Mesendoderm (in vitro differentiated cells): ENCODE measurements at regions not wholly inside any gene's neighbourhood (a gene's known extent, or its start where the extent isn't known, plus 50 kb on each side); places are given as distances from the start of the nearest gene placed in this dataset.

Source experiments
- DNase-seq: peaks from one replicate; pipeline ENCODE4 v3.0.0; 2013
- H2AK5ac ChIP-seq: 2 replicates; pipeline ENCODE4 v1.6.1; 2013; ENCODE audit warnings: low read length, inconsistent platforms
- H2BK120ac ChIP-seq: 2 replicates; pipeline ENCODE4 v1.6.1; 2013; ENCODE audit warnings: low read depth, mild to moderate bottlenecking, low read length, moderate library complexity, mixed read lengths
- H2BK15ac ChIP-seq: replicated peaks from 2 replicates; pipeline ENCODE4 v1.6.1; 2013; ENCODE audit warnings: low read depth, mild to moderate bottlenecking, moderate library complexity
- H2BK5ac ChIP-seq: 2 replicates; pipeline ENCODE4 v1.6.1; 2013; ENCODE audit warnings: low read length, inconsistent platforms
- H3K18ac ChIP-seq: 2 replicates; pipeline ENCODE4 v1.6.1; 2013; ENCODE audit warnings: mild to moderate bottlenecking, low read length, mixed read lengths
- H3K23ac ChIP-seq: one replicate; pipeline ENCODE4 v1.6.1; 2013; ENCODE audit warnings: low read length
- H3K27ac ChIP-seq: 2 replicates; pipeline ENCODE4 v1.5.1; 2013; ENCODE audit warnings: low read depth, mild to moderate bottlenecking, inconsistent platforms, low read length, moderate library complexity
- H3K27me3 ChIP-seq: 2 replicates; pipeline ENCODE4 v1.6.1; 2013; ENCODE audit warnings: low read length, control low read depth, mild to moderate bottlenecking, inconsistent platforms; ENCODE audit not compliant: insufficient read depth, poor library complexity
- H3K36me3 ChIP-seq: 2 replicates; pipeline ENCODE4 v1.6.1; 2013; ENCODE audit warnings: low read length, inconsistent platforms; ENCODE audit not compliant: control insufficient read depth, insufficient read depth
- H3K4ac ChIP-seq: one replicate; pipeline ENCODE4 v1.6.1; 2013; ENCODE audit warnings: low read depth, mild to moderate bottlenecking, low read length, moderate library complexity
- H3K4me1 ChIP-seq: 2 replicates; pipeline ENCODE4 v1.6.1; 2013; ENCODE audit warnings: low read depth, low read length, inconsistent platforms; ENCODE audit not compliant: control insufficient read depth
- H3K4me2 ChIP-seq: 2 replicates; pipeline ENCODE4 v1.6.1; 2013; ENCODE audit warnings: low read length
- H3K4me3 ChIP-seq: 2 replicates; pipeline ENCODE4 v1.5.1; 2013; ENCODE audit warnings: mild to moderate bottlenecking, low read length
- H3K56ac ChIP-seq: one replicate; pipeline ENCODE4 v1.6.1; 2013; ENCODE audit warnings: low read length
- H3K79me1 ChIP-seq: 2 replicates; pipeline ENCODE4 v1.6.1; 2013; ENCODE audit warnings: low read length, inconsistent platforms
- H3K79me2 ChIP-seq: 2 replicates; pipeline ENCODE4 v1.6.1; 2013; ENCODE audit warnings: mild to moderate bottlenecking, low read length; ENCODE audit not compliant: control insufficient read depth, insufficient read depth
- H3K9ac ChIP-seq: 2 replicates; pipeline ENCODE4 v1.6.1; 2013; ENCODE audit warnings: low read length, inconsistent platforms
- H4K5ac ChIP-seq: one replicate; pipeline ENCODE4 v1.6.1; 2013; ENCODE audit warnings: low read length
- H4K8ac ChIP-seq: one replicate; pipeline ENCODE4 v1.6.1; 2013; ENCODE audit warnings: low read depth, mild to moderate bottlenecking, control low read depth, low read length, moderate library complexity
- WGBS: extraction: QIAGEN DNeasy Blood & Tissue Kit; methylation state at CpG from one replicate; pipeline ENCODE4 v1.1.7; 2013; ENCODE audit warnings: low lambda C conversion rate, missing lambda C conversion rate; ENCODE audit not compliant: insufficient coverage; ENCODE audit errors: extremely low coverage; 5-methylcytosine and 5-hydroxymethylcytosine counted together

GRCh38 chr2:239664216-239664810, 263.5 kb upstream of the HDAC4 start:
- H2BK120ac ChIP-seq, result no peak overlapping the region
- H3K4me3 ChIP-seq, result no peak overlapping the region
- no peak overlapping the region for H2BK5ac ChIP-seq
- no peaks in the 10 kb centered on the region for H3K79me2 ChIP-seq
- H3K9ac ChIP-seq, result no peak overlapping the region
- H3K4me1 ChIP-seq, result no peaks in the 10 kb centered on the region
- H3K4ac ChIP-seq, result no peak overlapping the region
- DNase-seq, result no peak
- no peak overlapping the region for H2BK15ac ChIP-seq
- no peak overlapping the region for H3K23ac ChIP-seq
- H3K27ac ChIP-seq, result no peak overlapping the region
- no peaks in the 10 kb centered on the region for H3K36me3 ChIP-seq
- H3K27me3 ChIP-seq, result no peaks in the 10 kb centered on the region
- no peak overlapping the region for H4K8ac ChIP-seq
- H3K4me2 ChIP-seq, result no peak overlapping the region
- no peak overlapping the region for H3K56ac ChIP-seq
- H3K79me1 ChIP-seq, result no peaks in the 10 kb centered on the region
- H2AK5ac ChIP-seq, result no peak overlapping the region
- no CpG with 5 or more reads among the region's 5 CpGs for WGBS
- H4K5ac ChIP-seq, result no peak overlapping the region
- H3K18ac ChIP-seq, result no peak overlapping the region

DNA sequence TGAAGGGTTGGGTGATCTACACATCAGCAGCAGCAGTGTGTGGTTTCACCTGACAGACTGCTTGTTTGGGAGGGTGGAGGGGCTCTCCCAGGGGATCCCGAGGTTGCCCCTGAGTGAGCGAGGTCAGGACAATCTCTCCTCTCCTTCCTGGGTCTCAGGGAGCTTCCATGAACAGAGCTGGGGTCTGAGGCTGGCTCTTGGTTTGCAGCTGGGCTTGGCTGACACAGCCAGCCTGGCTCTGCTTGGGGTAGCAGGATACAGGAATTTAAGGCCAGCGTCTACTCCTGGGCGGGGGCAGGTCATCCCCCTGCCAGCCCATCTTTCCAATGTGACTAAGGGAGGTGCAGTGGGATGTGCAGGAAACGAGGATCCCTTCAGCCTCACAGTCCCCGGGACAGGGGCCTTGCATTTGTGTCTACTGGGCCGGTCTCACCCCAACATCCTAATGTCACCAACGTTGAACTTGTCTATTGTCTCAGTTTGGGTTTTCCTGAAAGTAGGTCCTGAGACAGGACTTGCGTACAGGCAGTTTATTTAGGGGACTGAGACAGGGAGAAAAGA, 262.6 kb upstream of the HDAC4 start:
- no peak overlapping the region for H3K4ac ChIP-seq
- no CpG with 5 or more reads among the region's 9 CpGs for WGBS
- no peak for DNase-seq

DNA sequence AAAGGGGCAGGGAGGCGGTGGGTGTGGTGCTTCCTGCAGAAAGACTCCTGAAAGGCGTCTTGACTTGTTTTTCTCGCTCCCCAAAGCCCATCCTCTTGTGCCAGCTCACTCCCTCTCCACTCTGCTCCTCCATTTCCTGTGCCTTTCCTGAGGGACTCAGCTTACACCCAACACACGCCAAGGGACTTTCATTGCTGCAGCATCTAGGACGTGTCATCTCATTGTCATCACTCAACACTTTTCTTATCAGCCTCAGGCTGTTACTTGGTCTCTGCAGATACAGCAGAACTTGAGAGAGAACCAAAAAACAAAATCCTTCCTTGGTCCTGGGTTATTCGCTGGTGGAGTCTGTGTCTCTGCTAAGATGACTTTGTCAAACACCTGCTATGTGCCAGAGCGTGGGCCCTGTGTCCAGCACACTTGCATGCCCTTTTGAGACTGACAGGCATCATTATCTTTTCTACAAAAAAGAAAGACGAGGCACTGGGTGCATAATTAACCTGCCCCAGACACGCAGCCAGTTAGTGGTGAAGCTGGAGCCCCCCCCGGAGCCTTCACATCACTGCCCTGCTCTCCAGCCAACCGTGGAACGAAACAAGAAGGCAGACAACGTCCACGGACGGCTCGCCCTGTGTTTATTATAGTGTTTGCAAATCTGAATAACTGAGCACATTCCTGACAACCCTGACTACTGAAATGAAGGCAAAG, 261.7 kb upstream of the HDAC4 start:
- no peaks in the 10 kb centered on the region for H3K36me3 ChIP-seq
- H3K79me2 ChIP-seq, result no peaks in the 10 kb centered on the region
- H2BK5ac ChIP-seq, result no peak overlapping the region
- no peak overlapping the region for H3K56ac ChIP-seq
- DNase-seq, result peak; percentile 13
- no peak overlapping the region for H2AK5ac ChIP-seq
- H3K9ac ChIP-seq, result no peak overlapping the region
- no peaks in the 10 kb centered on the region for H3K27me3 ChIP-seq
- H2BK120ac ChIP-seq, result no peak overlapping the region
- no peak overlapping the region for H2BK15ac ChIP-seq
- H4K8ac ChIP-seq, result no peak overlapping the region
- WGBS, result no CpG with 5 or more reads among the region's 16 CpGs
- no peaks in the 10 kb centered on the region for H3K4me1 ChIP-seq
- no peak overlapping the region for H4K5ac ChIP-seq
- H3K4me3 ChIP-seq, result no peak overlapping the region
- no peak overlapping the region for H3K4ac ChIP-seq
- H3K79me1 ChIP-seq, result no peaks in the 10 kb centered on the region
- H3K27ac ChIP-seq, result no peak overlapping the region
- H3K4me2 ChIP-seq, result no peak overlapping the region
- no peak overlapping the region for H3K23ac ChIP-seq
- H3K18ac ChIP-seq, result no peak overlapping the region

More for the DNA sequence above, 262.6 kb upstream of the HDAC4 start:
- no peak overlapping the region for H3K18ac ChIP-seq
- H2BK5ac ChIP-seq, result no peak overlapping the region
- H3K9ac ChIP-seq, result no peak overlapping the region
- no peak overlapping the region for H4K8ac ChIP-seq
- no peaks in the 10 kb centered on the region for H3K4me1 ChIP-seq
- no peak overlapping the region for H2AK5ac ChIP-seq
- no peaks in the 10 kb centered on the region for H3K79me2 ChIP-seq
- no peak overlapping the region for H3K27ac ChIP-seq
- no peaks in the 10 kb centered on the region for H3K79me1 ChIP-seq
- no peak overlapping the region for H3K56ac ChIP-seq
- no peak overlapping the region for H3K4me2 ChIP-seq
- H4K5ac ChIP-seq, result no peak overlapping the region
- no peaks in the 10 kb centered on the region for H3K36me3 ChIP-seq
- H3K4me3 ChIP-seq, result no peak overlapping the region
- H2BK15ac ChIP-seq, result no peak overlapping the region
- H3K23ac ChIP-seq, result no peak overlapping the region
- no peak overlapping the region for H2BK120ac ChIP-seq
- H3K27me3 ChIP-seq, result no peaks in the 10 kb centered on the region

GRCh38 chr2:239661334-239662312, 260.8 kb upstream of the HDAC4 start:
- WGBS, result no CpG with 5 or more reads among the region's 15 CpGs
- Histone ChIP-seq H2AK5ac (no peak overlapping the region), H3K27ac (no peak overlapping the region), H3K79me2 (no peaks in the 10 kb centered on the region), H3K9ac (no peak overlapping the region), H3K4ac (no peak overlapping the region), H2BK15ac (no peak overlapping the region), H2BK120ac (no peak overlapping the region), H3K4me2 (no peak overlapping the region), H3K36me3 (no peaks in the 10 kb centered on the region), H4K8ac (no peak overlapping the region), H3K27me3 (no peaks in the 10 kb centered on the region), H3K56ac (no peak overlapping the region), H3K4me1 (no peaks in the 10 kb centered on the region), H3K18ac (no peak overlapping the region), H4K5ac (no peak overlapping the region), H2BK5ac (no peak overlapping the region), H3K23ac (no peak overlapping the region), H3K4me3 (no peak overlapping the region), H3K79me1 (no peaks in the 10 kb centered on the region)
- DNase-seq, result no peak

GRCh38 chr2:239660390-239661230, 259.8 kb upstream of the HDAC4 start:
- no peak overlapping the region for H3K18ac ChIP-seq
- no peak overlapping the region for H3K4me2 ChIP-seq
- H3K4me3 ChIP-seq, result no peak overlapping the region
- no peak overlapping the region for H3K9ac ChIP-seq
- no peak overlapping the region for H3K56ac ChIP-seq
- no peak overlapping the region for H4K5ac ChIP-seq
- H4K8ac ChIP-seq, result no peak overlapping the region
- no peaks in the 10 kb centered on the region for H3K27me3 ChIP-seq
- no peak for DNase-seq
- no peak overlapping the region for H3K4ac ChIP-seq
- H3K4me1 ChIP-seq, result no peaks in the 10 kb centered on the region
- no peaks in the 10 kb centered on the region for H3K79me2 ChIP-seq
- no peaks in the 10 kb centered on the region for H3K79me1 ChIP-seq
- no peak overlapping the region for H2AK5ac ChIP-seq
- no peak overlapping the region for H3K23ac ChIP-seq
- WGBS, result no CpG with 5 or more reads among the region's 24 CpGs
- H3K27ac ChIP-seq, result no peak overlapping the region
- no peak overlapping the region for H2BK5ac ChIP-seq
- no peaks in the 10 kb centered on the region for H3K36me3 ChIP-seq
- no peak overlapping the region for H2BK15ac ChIP-seq
- H2BK120ac ChIP-seq, result no peak overlapping the region
